Activated naive CD4-positive, alpha-beta T cell treated with anti-CD3 and anti-CD28 coated beads, Interleukin-2, amount 50 U/mL, for 16 hours (primary cell): ENCODE measurements at regions not wholly inside any gene's neighbourhood (a gene's known extent, or its start where the extent isn't known, plus 50 kb on each side); places are given as distances from the start of the nearest gene placed in this dataset.

ENCODE experiments used
- DNase-seq: peaks from one replicate; pipeline ENCODE4 v3.0.0-alpha.2; 2020

GRCh38 chr14:105850853-105851581, 324.6 kb downstream of the TMEM121 start:
- DNase-seq, result no peak

GRCh38 chr14:105851716-105852377, 325.5 kb downstream of the TMEM121 start:
- peak; percentile 7 for DNase-seq

- peak; percentile 5 for DNase-seq
These were observed 326.1 kb downstream of the TMEM121 start for GRCh38 chr14:105852378-105853088.

GRCh38 chr14:105853089-105853906, 326.9 kb downstream of the TMEM121 start:
- DNase-seq, result no peak

- no peak for DNase-seq
These were observed 327.7 kb downstream of the TMEM121 start for GRCh38 chr14:105853907-105854599.

- no peak for DNase-seq
These were observed 328.3 kb downstream of the TMEM121 start for GRCh38 chr14:105854600-105855245.

- peak; percentile 5 for DNase-seq
These were observed 329.0 kb downstream of the TMEM121 start for GRCh38 chr14:105855246-105855892.

GRCh38 chr14:105855893-105856675, 329.7 kb downstream of the TMEM121 start:
- peak; percentile 4 for DNase-seq

- DNase-seq, result no peak
These were observed 330.4 kb downstream of the TMEM121 start for GRCh38 chr14:105856676-105857219.

GRCh38 chr14:105857220-105857825, 330.9 kb downstream of the TMEM121 start:
- DNase-seq, result peak; percentile 2

- DNase-seq, result peak; percentile 5
These were observed 331.7 kb downstream of the TMEM121 start for GRCh38 chr14:105857826-105858675.

GRCh38 chr14:105858676-105859025, 332.3 kb downstream of the TMEM121 start:
- DNase-seq, result peak; percentile 7

- peak; percentile 4 for DNase-seq
These were observed 332.8 kb downstream of the TMEM121 start for GRCh38 chr14:105859073-105859716.

- peak; percentile 3 for DNase-seq
These were observed 333.6 kb downstream of the TMEM121 start for GRCh38 chr14:105859717-105860614.

GRCh38 chr14:105860615-105861580, 334.5 kb downstream of the TMEM121 start:
- DNase-seq, result peak; percentile 9

- DNase-seq, result peak; percentile 15
These were observed 335.6 kb downstream of the TMEM121 start for GRCh38 chr14:105861985-105862465.
